ENCODE measurements at regions not wholly inside any gene's neighbourhood (a gene's known extent, or its start where the extent isn't known, plus 50 kb on each side); places are given as distances from the start of the nearest gene placed in this dataset.

DNA sequence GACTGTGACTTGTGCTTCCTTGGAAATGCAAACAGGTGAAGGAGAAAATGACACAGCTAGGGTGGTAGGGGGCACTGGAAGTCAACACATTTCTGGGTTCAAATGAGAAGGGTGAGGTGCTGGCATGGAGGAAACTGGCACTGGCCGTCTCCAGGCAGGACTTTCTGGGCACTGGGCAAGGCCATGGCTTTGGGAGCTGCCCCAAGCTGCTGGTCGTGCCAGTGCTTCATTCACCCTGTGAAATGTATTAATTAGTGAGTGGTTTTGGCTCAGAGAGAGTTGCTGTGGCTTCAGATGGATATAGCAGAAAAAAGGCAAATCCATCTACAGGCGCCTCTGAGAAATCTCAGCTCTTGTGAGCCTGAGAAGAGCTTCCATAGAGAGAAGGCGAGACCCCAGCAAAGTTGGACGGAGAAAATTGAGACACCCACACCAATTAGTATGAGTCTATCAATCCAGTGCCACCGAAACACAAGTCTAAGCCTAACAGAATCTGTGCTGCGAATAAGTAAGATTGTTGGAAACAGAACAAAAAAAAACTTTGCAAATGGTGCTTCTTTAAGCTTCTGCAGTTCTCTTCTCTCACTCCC is 202.1 kb upstream of the TNP1 start:
- TF ChIP-seq POLR2AphosphoS5 (IDR thresholded peaks at IDR 0.05; ENCODE audit: low read length) = no peak
- TF ChIP-seq SPI1 (IDR thresholded peaks at IDR 0.05; ENCODE audit: borderline replicate concordance, insufficient read depth, low read depth, low read length) = no peak
- no peak for TF ChIP-seq MTA2 (IDR thresholded peaks at IDR 0.05; ENCODE audit: low read depth)
- TF ChIP-seq RCOR1 (conservative IDR thresholded peaks at IDR 0.05; ENCODE audit: low read depth, low read length) = no peak
- no peak for TF ChIP-seq BRCA1 (IDR thresholded peaks at IDR 0.05; ENCODE audit: low read depth, low read length)
- TF ChIP-seq, protein P1, sequence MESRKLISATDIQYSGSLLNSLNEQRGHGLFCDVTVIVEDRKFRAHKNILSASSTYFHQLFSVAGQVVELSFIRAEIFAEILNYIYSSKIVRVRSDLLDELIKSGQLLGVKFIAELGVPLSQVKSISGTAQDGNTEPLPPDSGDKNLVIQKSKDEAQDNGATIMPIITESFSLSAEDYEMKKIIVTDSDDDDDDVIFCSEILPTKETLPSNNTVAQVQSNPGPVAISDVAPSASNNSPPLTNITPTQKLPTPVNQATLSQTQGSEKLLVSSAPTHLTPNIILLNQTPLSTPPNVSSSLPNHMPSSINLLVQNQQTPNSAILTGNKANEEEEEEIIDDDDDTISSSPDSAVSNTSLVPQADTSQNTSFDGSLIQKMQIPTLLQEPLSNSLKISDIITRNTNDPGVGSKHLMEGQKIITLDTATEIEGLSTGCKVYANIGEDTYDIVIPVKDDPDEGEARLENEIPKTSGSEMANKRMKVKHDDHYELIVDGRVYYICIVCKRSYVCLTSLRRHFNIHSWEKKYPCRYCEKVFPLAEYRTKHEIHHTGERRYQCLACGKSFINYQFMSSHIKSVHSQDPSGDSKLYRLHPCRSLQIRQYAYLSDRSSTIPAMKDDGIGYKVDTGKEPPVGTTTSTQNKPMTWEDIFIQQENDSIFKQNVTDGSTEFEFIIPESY (IDR thresholded peaks at IDR 0.05) = no peak

Measured in GM12878 (cell line).